ENCODE measurements at regions not wholly inside any gene's neighbourhood (a gene's known extent, or its start where the extent isn't known, plus 50 kb on each side); places are given as distances from the start of the nearest gene placed in this dataset.
"Not testable (repeated sequence)": the region's sequence is repeated elsewhere in the genome, so short reads cannot be mapped to it uniquely, and the experiment has no call there.

DNA sequence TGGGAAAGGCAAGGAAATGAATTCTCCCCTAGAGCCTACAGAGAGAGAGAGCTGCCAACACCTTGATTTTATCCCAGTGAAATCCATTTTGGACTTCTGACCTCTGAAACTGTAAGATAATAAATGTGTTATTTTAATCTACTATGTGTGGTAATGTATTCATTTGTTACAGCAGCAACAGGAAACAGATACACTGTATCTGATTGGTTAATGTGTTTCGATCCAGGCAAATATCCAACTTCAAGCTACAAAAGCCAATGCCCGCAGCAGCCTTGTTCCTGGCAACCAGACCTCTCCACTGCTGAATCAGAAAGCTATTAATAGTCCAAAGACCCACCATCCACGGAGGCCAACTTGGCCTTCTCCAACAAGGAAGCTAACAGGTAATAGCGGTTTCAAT is 318.1 kb downstream of the PTTG2 start:
- intact Hi-C loops (cut with micrococcal nuclease), result no loop called here

DNA sequence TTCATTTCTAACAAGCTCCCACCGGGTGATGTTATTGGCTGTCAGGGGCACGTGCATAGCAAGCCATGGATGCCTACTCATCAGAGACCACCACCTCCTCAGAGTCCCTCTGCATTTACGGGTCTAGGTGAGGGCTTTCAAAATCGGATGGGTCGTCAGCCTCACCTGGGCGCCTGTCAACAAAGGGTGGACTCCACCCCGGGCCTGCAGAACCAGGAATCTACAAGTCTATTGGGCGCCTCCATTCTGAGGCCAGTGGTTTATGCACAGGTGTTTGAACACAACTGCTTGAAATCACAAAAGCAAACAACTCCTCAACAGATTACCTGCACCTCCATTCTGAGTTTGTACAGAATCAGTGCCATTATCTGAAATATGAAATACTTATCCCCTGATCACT is 318.9 kb downstream of the PTTG2 start:
- intact Hi-C loops (cut with micrococcal nuclease), result no loop called here

DNA sequence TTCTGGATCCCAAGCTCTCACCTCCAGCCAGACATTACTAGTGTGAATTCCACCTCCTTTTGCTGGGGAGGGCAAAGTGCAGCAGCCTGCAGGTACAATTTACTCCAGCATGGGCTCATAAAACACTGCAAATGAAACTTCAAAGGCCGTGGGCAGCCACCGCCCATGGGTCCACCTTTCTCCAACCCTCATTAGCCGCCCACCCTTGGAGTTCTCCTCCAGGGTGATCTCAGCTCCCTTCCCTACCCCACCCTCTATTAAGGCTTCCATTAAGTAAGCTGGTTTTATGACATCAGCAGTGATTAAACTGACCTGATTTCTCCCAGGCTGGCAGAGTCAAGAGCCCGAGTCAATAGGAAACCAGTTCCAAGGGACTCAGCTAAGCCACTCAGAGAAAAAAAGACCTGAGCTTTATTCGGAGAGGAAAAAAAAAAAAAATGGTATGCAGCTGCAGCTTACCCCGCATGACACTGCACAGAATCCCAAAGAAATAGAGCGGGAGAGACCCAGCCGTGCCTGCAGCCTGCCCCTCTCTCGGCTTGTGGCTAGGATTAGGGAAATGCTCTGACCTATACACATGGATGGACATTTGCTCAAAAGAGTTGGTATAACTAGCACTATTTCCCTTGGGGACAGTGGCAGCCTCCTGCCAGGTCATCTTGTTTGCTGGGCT is 319.6 kb downstream of the PTTG2 start:
- intact Hi-C loops (cut with micrococcal nuclease), result no loop called here

DNA sequence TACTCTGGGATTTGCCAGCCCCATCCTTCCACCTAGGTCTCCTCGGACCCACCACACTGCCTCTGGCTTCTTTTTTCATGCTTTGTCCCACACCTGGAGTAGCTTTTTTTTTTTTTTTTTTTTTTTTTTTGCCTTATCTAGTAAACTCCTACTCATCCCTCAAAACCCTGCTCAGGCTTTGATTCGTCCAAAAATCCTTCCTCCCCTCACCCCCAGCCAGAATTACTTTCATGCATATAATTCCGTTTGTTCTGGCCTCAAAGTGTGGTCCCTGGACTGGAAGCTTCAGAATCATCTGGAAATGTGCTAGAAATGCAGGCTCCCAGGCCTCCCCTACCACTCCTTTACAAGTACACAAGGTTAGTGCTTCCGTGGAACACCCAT is 320.1 kb downstream of the PTTG2 start:
- intact Hi-C loops (cut with micrococcal nuclease), result no loop called here

DNA sequence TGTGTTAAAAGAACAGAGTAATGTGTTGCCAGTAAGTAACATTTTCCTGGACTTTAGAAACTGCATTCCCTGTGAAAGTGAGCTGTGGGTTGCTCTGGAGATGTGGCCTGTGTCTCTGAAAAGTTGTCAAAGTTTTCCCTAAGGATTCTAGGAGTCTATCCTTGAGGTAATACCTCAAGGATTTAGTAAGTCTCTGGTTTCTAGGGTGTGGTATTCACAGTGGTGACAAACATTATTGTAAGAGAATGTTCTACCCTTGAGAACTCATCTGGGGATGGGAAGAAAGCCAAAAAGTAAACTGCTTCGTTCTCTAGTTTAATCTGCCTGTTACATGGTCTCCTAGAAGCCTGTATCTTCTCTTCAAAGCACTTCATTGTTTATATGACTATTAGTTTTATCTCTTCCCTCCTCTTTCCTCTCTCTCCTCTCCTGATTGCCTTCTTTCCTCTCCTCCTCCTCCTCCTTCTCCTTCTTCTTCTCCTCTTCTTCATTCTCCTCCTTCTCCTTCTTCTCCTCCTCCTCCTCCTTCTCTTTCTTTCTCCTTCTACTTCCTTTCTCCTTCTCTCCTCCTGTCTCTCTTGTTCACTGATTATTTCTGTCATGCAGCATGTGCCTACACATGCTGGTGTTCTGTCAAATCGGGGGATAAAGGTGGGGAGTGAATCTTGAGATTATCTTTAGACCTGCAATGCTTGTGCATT is 321.3 kb downstream of the PTTG2 start:
- intact Hi-C loops (cut with micrococcal nuclease), result no loop called here

DNA sequence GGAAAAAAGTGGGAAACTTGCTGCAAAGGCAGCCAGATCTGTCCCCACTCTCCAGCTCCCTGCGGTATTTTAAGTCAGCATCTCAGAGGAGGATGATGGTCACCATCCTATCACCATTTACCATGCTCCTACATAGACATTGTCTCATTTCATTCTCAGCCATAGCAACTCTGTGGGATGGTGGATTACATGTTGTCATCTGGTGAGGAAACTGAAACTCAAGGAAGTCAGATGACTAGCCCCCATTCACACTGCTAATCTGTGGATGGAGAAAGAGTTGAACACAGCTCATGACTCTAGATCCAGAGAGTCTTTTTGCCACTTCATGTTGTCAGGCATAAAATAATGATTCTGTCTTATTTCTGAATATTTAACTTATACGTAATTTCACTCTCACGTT is 323.5 kb downstream of the PTTG2 start:
- intact Hi-C loops (cut with micrococcal nuclease), result no loop called here

DNA sequence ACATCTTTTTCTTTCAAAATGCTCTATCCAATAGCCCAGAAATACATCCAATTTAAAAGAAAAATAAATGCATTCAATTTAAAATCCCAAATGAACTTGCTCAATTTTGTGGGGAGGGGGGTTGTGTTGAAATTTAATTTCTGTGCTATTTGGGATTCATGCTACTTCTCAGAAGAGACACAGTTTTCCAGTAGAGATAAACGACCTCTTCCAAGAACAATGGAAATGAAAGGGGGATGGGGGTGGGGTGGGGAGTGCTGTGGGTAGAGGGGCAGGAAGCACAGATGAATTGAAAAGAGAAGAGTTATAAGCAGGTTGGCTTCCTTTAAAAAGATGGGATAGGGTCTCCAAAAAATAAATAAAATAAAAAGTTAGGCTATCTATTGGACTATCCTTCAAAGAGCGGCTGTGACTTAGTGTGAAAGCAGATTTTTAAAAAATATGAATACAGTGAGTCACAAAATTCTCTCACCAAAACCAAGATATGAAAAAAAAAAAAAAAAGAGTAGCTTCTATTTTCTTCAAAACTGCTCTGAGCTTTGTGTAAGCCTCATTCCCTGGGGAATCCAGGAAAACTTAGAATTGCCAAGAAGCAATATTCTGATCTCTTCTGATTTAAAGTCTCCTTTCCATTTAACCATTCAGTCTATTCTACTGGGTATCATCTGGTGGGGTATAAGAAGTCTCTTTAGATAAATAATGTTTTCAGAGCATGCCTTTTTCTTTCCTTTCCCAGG is 324.3 kb downstream of the PTTG2 start:
- intact Hi-C loops (cut with micrococcal nuclease), result no loop called here

DNA sequence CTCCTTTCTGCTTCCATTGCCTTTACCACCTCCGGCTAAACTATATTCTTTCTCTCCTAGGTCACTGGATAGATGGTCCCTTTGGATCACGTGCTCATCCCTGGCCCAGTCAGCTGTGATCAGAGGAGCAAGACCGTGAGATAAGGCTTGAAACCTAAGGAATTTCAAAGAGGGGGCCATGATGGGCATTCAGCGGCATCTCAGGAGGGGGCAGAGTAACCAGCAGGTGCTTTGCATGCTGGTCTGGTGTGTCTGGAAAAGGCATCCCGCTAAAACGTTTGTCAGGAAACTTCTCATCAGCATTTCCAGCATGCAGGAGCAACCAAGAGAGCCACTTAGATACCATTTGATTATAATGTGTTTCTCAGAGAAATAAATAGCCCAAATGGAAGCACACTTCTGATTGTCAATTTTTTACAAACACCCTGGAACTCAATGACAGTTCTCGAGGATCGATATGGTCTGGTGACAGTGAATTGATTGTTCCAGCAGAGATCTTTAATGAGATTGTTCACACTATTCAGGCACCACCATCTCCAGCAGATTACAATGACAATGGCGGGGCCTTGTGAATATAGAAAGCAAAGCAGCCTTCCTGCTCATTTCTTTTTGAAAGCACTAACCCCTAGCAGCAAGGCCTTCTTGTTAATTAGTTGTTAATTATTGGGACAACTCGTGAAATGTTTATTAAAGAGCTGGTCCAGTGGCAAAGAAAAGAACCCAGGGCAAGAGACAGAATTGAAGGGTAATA is 327.1 kb downstream of the PTTG2 start:
- intact Hi-C loops (cut with micrococcal nuclease), result no loop called here

DNA sequence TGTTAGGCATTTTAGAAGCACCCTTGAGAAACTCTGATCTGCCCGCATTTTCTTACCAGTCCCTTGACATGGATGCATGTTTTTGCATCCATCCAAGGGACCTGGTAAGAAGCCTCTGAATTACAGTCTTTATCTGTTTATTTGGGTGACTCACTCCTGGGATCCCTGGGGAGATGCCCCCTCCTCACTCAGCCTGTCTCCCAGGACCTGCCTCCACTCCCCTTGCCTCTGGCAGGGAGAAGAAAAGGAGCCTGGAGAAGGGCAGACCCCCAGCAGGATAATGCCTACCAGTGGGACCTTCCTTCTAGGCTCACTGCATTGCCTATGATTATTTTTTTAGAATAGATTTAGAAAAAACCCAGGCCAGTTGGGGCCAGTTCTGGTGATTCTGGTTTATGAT is 329.4 kb downstream of the PTTG2 start:
- intact Hi-C loops (cut with micrococcal nuclease), result no loop called here

DNA sequence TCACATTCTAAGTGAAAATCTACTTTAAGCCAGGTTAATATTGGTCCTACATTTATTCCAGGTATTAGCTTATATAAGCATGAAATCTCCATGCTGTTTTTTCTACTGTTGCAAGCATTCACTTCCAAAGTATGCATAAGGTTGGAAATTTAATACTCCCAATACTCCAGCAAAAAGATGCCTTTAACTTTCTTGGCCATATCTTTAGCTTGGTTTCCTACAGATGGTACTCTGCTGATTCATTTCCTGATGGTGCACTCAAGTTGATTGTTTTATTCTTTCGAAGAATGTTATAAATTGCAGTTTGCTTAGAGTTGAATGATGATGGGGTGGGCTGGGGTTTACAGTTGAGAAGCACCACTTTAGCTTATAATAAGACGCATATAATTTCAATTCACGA is 330.2 kb downstream of the PTTG2 start:
- intact Hi-C loops (cut with micrococcal nuclease), result no loop called here

DNA sequence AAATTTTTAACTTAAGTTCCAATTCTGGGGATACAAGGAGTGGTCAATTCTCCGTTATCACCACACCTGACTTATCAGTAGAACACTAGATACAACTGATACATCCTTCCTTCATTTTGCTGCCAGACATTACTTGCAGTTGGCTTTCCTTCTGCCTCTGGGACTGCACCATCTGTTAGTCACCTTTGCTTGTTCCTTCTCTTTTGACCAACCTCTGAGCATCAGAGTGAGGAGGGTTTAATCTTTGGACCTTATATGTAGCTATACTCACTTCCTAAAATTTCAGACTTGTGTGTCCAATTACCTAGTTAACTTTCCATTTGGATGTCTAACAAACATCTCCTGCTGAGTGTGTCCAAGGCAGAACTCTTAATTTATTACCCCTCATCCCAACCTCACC is 330.7 kb downstream of the PTTG2 start:
- intact Hi-C loops (cut with micrococcal nuclease), result no loop called here

DNA sequence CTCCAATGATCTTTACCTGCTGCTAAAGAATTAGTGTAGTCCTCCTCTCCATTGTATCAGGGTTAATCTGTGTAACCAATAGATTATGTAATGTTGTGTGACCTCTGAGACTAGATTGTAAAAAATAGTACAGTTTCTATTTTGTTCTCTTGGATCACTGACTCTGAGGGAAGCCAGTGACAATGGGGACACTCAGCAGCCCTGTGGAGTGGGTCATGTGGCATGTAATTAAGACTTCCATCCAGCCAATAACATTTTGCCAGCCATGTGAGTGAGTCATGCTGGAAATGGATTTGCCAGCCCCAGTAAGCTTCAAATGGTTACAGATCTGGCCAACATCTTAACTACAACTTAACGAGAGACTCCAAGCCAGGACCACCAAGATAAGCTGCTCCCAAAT is 332.3 kb downstream of the PTTG2 start:
- intact Hi-C loops (cut with micrococcal nuclease), result no loop called here

DNA sequence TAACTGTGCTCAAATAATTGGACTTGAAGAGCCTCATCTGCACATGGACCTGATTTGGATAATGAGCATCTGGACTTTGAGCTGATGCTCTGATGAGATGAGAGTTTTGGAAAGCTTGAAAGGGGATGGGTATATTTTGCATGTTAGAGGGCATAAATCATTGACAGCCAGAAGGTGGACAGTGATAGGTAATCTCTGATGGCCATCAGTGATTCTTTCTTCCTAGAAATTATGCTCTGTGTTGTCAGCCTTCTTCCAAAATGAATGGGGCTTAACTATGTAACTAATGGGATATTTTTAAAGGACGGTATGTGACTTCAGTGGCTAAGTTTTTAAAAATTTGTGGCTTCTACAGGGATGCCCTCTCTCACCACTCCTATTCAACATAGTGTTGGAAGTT is 334.0 kb downstream of the PTTG2 start:
- intact Hi-C loops (cut with micrococcal nuclease), result no loop called here

DNA sequence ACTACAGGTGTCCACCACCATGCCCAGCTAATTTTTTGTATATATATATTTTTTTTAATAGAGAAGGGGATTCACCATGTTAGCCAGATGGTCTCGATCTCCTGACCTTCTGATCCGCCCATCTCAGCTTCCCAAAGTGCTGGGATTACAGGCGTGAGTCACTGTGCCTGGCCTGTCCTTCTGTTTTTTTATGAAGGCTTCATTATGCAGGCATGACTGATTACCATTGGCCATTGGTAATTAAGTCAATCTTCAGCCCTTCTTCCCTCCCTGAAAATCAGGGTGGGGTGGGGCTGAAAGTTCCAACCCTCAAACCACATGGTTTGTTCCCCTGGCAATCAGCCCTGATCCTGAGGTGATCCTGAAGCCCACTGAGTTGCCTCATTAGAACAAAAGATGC is 336.9 kb downstream of the PTTG2 start:
- intact Hi-C loops (cut with micrococcal nuclease), result no loop called here

DNA sequence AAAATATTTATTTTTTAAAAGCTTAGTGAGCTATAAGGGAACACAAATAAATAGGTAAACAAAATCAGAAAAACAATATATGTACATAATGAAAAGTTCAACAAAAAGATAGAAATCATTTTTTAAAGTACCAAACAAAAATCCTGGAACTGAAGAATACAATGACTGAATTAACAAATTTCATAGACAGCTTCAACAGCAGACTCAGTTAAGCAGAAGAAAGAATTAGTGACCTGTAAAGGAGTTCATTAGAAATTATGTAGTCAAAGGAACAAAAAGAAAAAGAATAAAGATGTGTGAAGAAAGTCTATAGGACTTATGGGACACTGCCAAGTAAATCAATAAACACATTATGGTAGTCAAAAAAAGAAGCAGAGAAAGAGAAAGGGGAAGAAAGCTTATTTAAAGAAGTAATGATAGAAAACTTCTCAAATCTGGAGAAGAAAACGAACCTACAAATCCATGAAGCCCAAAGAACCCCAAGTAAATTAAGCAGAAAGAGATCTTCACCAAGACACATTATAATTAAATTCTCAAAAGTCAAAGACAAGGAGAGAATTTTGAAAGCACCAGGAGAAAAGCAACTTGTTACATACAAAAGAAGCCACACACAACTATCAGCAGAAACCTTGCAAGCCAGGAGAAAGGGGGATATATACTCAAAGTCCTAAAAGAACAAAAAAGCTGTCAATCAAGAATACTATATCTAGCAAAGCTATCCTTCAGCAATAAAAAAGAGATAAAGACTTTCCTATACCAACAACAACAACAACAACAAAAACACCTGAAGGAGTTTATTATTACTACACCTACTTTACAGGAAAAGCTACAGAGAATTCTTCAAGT is 338.9 kb downstream of the PTTG2 start:
- intact Hi-C loops (cut with micrococcal nuclease), result no loop called here

DNA sequence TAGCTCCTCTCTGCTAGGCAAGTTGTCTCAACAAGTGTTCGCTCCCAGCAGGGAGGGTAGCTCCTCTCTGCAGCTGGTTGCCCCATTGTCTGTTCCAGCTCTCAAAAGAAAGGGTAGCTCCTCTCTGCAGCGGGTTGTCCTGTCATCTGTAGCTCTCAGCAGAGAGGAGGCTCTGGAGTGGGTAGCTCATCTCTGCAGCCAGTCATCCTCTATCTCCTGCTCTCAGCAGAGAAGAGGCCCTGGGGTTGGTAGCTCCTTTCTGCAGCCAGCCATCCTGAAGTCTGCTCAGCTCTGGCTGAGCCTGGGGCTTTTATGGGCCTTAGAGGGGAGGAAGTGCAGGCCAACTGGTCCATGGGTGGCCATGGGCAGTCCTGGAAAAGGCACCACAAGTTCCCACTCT is 342.7 kb downstream of the PTTG2 start:
- intact Hi-C loops (cut with micrococcal nuclease), result no loop called here

DNA sequence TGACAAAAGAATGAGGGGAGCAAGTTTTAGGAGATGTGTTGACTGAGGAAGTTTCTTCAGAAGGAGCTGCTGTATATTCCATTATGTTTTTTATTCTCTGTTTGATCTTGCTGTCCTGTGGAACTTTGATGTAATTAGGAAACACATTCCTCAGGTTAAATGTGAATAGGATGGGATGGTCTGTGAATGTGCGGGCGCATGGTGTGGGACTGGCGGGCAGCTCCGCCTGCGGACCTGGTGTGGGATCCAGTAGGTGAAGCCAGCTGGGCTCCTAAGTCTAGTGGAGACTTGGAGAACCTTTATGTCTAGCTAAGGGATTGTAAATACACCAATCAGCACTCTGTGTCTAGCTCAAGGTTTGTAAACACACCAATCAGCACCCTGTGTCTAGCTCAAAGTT is 344.3 kb downstream of the PTTG2 start:
- intact Hi-C loops (cut with micrococcal nuclease), result not testable (repeated sequence)

DNA sequence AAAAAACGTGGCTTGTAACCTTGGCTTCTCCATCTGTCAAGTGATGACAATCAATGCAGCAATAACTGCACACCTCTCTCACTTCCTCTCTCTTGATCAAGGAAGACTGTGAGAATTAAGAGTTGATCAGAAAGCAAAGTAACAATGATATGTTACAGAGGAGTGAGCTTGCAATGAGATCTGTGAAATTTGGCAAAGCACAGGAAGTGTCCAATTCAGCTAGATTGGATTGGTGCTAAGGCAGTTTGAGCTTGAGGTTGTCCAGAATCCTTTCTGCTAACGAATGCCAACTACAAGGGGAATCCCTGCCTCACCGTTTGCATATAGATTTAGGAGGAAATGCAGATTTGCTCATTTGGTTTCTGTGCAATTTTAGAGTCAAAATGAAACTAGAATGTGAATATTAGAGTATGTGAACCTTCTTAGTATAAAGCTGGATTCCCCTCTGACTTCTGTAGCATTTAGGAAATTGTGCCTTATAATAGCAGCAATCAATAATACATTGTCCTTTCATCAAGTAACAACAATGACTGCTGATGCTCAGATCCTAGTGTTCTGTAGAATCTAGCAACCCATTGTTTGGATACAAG is 346.4 kb downstream of the PTTG2 start:
- intact Hi-C loops (cut with micrococcal nuclease), result loop anchor here (1.0 kb wide), 1 partner anchor 13 kb away; no protein-coding TSS in a partner anchor

DNA sequence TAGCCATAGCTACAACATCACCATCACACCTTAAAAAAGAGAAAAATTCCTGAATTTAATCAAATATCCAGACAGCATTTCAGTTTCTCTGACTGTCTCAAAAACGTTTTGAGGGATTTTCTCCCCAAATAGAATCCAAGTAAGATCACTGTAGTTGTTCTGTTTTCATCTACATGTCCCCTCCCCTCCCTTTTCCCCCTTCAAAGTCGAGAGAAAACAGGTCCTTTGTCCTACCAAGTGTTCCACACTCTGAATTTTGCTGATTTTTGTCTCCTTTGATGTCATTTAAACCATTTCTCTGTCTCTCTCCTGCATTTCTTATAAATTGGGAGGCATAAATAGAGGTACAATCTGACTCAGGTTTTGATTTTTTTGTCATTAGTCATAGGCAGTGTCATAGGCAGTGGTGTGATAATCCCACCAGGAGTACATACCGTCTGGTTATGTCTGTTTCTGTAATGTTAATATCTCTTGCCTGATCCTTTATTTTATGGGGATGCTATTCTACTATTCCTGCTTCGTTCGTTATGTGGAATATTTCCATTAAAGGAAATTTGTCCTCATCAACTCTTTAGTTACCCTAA is 348.6 kb downstream of the PTTG2 start:
- intact Hi-C loops (cut with micrococcal nuclease), result no loop called here

DNA sequence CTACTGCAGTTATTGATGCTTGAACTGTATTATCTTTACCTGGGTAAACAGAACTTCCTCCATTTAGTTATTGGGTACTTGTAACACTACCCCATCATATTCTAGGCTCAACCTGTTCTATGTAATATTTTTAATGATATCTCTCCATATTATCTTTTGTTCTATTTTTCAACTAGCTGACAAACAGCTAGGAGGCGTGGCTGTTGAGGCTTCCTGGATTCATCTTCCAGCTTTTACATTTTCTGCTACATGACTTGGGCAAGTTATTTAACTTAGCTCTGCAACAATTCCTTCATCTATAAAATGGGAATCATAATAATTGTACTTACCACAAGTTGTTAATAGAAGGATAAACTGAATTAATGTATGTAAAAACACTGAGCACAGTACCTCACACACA is 349.3 kb downstream of the PTTG2 start:
- intact Hi-C loops (cut with micrococcal nuclease), result no loop called here

All from T-helper 2 cell treated with Interferon-gamma antibody and Interleukin-4, amounts not matched to agents 100 ng/mL and 5 ng/mL, for 36 hours (primary cell).